Thoracic aorta (tissue), 2 donors: ENCODE measurements at regions not wholly inside any gene's neighbourhood (a gene's known extent, or its start where the extent isn't known, plus 50 kb on each side); places are given as distances from the start of the nearest gene placed in this dataset.

Experiments used
- ATAC-seq: fragments of 150-250 bp; one replicate; pipeline ENCODE4 v1.8.0; 2017; ENCODE audit warnings: low read depth; ENCODE audit not compliant: insufficient number of reproducible peaks, low FRiP score
- DNase-seq: peaks from one replicate; pipeline ENCODE4 v3.0.0-alpha.2; 2020; ENCODE audit warnings: low spot score
- H3K27ac ChIP-seq, 2 donors: fragments of 200-600 bp; sonication (generic); 1 replicate in 1 of 2; 2 replicates in 1 of 2; pipeline ENCODE4 v1.5.1; 2016; ENCODE audit warnings: mild to moderate bottlenecking in 2 of 2, moderate library complexity in 2 of 2
- H3K27me3 ChIP-seq: fragments of 200-600 bp; sonication (generic); replicated peaks from 2 replicates; pipeline ENCODE4 v1.6.0; 2016; ENCODE audit warnings: mild to moderate bottlenecking; ENCODE audit not compliant: insufficient read depth
- H3K36me3 ChIP-seq: fragments of 200-600 bp; sonication (generic); one replicate; pipeline ENCODE4 v1.5.1; 2016
- H3K4me1 ChIP-seq, 2 donors: fragments of 200-600 bp; sonication (generic); 1 replicate in 1 of 2; 2 replicates in 1 of 2; pipeline versions ENCODE4 v1.5.1 to v1.6.0; 2016; ENCODE audit warnings: low read depth in 2 of 2, mild to moderate bottlenecking in 1 of 2; ENCODE audit not compliant: control insufficient read depth in 1 of 2
- H3K4me3 ChIP-seq: fragments of 200-600 bp; sonication (generic); 2 replicates; pipeline ENCODE4 v1.5.1; 2016; ENCODE audit warnings: mild to moderate bottlenecking
- H3K9me3 ChIP-seq: fragments of 200-600 bp; sonication (generic); 2 replicates; pipeline ENCODE4 v1.5.1; 2016
- CTCF ChIP-seq: fragments of 200-600 bp; sonication (generic); IDR thresholded peaks from one replicate; pipeline ENCODE4 v1.5.1; 2019; ENCODE audit warnings: antibody characterized with exemption

GRCh38 chr4:165651901-165652300 is 221.1 kb upstream of the TLL1 start:
- H3K4me1 ChIP-seq, result no peaks in the 10 kb centered on the region
- H3K4me3 ChIP-seq, result no peak overlapping the region
- no peak for DNase-seq
- ATAC-seq, result no peak
- H3K27ac ChIP-seq, result no peak overlapping the region
- no peak for TF ChIP-seq CTCF
- no peaks in the 10 kb centered on the region for H3K27me3 ChIP-seq
- H3K36me3 ChIP-seq, result no peaks in the 10 kb centered on the region
- H3K9me3 ChIP-seq, result no peaks in the 10 kb centered on the region

GRCh38 chr4:165654556-165654955 is 218.5 kb upstream of the TLL1 start:
- DNase-seq, result no peak
- H3K4me3 ChIP-seq, result no peak overlapping the region
- no peak for ATAC-seq
- no peak for TF ChIP-seq CTCF
- H3K9me3 ChIP-seq, result no peaks in the 10 kb centered on the region
- no peaks in the 10 kb centered on the region for H3K27me3 ChIP-seq
- no peaks in the 10 kb centered on the region for H3K4me1 ChIP-seq
- H3K27ac ChIP-seq, result no peak overlapping the region
- H3K36me3 ChIP-seq, result no peaks in the 10 kb centered on the region

- ATAC-seq, result no peak
- Histone ChIP-seq H3K4me1 (no peaks in the 10 kb centered on the region), H3K27me3 (no peaks in the 10 kb centered on the region), H3K4me3 (no peak overlapping the region), H3K27ac (no peak overlapping the region), H3K9me3 (no peaks in the 10 kb centered on the region), H3K36me3 (no peaks in the 10 kb centered on the region)
- DNase-seq, result no peak
- no peak for TF ChIP-seq CTCF
Observed at GRCh38 chr4:165656399-165656798, 216.6 kb upstream of the TLL1 start.

- Histone ChIP-seq H3K4me3 (no peak overlapping the region), H3K27me3 (no peaks in the 10 kb centered on the region), H3K27ac (no peak overlapping the region), H3K36me3 (no peaks in the 10 kb centered on the region), H3K9me3 (no peaks in the 10 kb centered on the region), H3K4me1 (no peaks in the 10 kb centered on the region)
- ATAC-seq (no peak), DNase-seq (no peak)
- TF ChIP-seq CTCF, result no peak
Observed at GRCh38 chr4:165656829-165657490, 216.1 kb upstream of the TLL1 start.

GRCh38 chr4:165662341-165662740 is 210.7 kb upstream of the TLL1 start:
- DNase-seq, result no peak
- no peak overlapping the region for H3K27ac ChIP-seq
- no peak for ATAC-seq
- no peaks in the 10 kb centered on the region for H3K9me3 ChIP-seq
- H3K27me3 ChIP-seq, result no peaks in the 10 kb centered on the region
- no peak overlapping the region for H3K4me3 ChIP-seq
- no peaks in the 10 kb centered on the region for H3K36me3 ChIP-seq
- no peak for TF ChIP-seq CTCF
- no peaks in the 10 kb centered on the region for H3K4me1 ChIP-seq
